K562 (cell line): ENCODE measurements at regions not wholly inside any gene's neighbourhood (a gene's known extent, or its start where the extent isn't known, plus 50 kb on each side); places are given as distances from the start of the nearest gene placed in this dataset.

ENCODE experiments used
- CEBPB ChIP-seq: fragments of 450-650 bp; IDR thresholded peaks from 2 replicates; pipeline ENCODE4 v1.6.1; 2016; ENCODE audit warnings: missing genetic modification characterization, missing compliant biosample characterization
- CHD2 ChIP-seq: IDR thresholded peaks from 2 replicates; pipeline ENCODE4 v1.6.1; 2011; ENCODE audit warnings: low read depth, low read length
- CHD4 ChIP-seq: fragments of 200-600 bp; sonication (generic); IDR thresholded peaks from 3 replicates; pipeline ENCODE4 v1.6.1; 2012; ENCODE audit warnings: low read depth, mild to moderate bottlenecking, mixed read lengths, low read length, inconsistent platforms; ENCODE audit not compliant: insufficient read depth, insufficient replicate concordance, poor library complexity, severe bottlenecking
- CTCF ChIP-seq, 3 experiments: IDR thresholded peaks in 2 of 3; conservative IDR thresholded peaks in 1 of 3; 2 replicates each; pipeline ENCODE4 v1.5.1; 2011 to 2012; ENCODE audit warnings: low read length in 3 of 3, mild to moderate bottlenecking in 3 of 3, control low read depth in 2 of 3, improper control_type of control experiment in 1 of 3, inconsistent platforms in 1 of 3, low read depth in 1 of 3, mixed read lengths in 1 of 3, moderate library complexity in 1 of 3; ENCODE audit not compliant: insufficient read depth in 2 of 3
- EZH2 ChIP-seq: IDR thresholded peaks from 2 replicates; pipeline ENCODE4 v1.6.1; 2012; ENCODE audit warnings: low read depth, mild to moderate bottlenecking, inconsistent platforms, low read length, borderline replicate concordance
- GATAD2B ChIP-seq: fragments of 450-650 bp; IDR thresholded peaks from 2 replicates; pipeline ENCODE4 v1.6.1; 2017; ENCODE audit warnings: mild to moderate bottlenecking, borderline replicate concordance
- KAT7 ChIP-seq: sonication (generic); formaldehyde crosslinking; IDR thresholded peaks from 2 replicates; pipeline ENCODE4 v1.8.0; 2022; ENCODE audit warnings: missing genetic modification reagents, mild to moderate bottlenecking, borderline replicate concordance
- LEF1 ChIP-seq: fragments of 450-650 bp; IDR thresholded peaks from 2 replicates; pipeline ENCODE4 v1.6.1; 2016; ENCODE audit warnings: mild to moderate bottlenecking
- ZBTB5 ChIP-seq: fragments of 450-650 bp; IDR thresholded peaks from 2 replicates; pipeline ENCODE4 v1.6.1; 2017; ENCODE audit warnings: antibody characterized with exemption
- TF ChIP-seq, protein P1 (sequence below): fragments of 450-650 bp; IDR thresholded peaks from one replicate; pipeline ENCODE4 v1.6.1; 2018; ENCODE audit warnings: mild to moderate bottlenecking, moderate library complexity; ENCODE audit not compliant: partially characterized antibody

- TF ChIP-seq CTCF (IDR thresholded peaks at IDR 0.05 in 2 of 3, conservative IDR thresholded peaks at IDR 0.05 in 1 of 3; ENCODE audit: insufficient read depth in 2 of 3, low read depth in 1 of 3, low read length in 3 of 3) (no peak), CEBPB (no peak), CHD2 (no peak), EZH2 (no peak), CHD4 (no peak), ZBTB5 (no peak), GATAD2B (no peak), KAT7 (CRISPR knock-in tag) (no peak), LEF1 (no peak)
- TF ChIP-seq, protein P1, sequence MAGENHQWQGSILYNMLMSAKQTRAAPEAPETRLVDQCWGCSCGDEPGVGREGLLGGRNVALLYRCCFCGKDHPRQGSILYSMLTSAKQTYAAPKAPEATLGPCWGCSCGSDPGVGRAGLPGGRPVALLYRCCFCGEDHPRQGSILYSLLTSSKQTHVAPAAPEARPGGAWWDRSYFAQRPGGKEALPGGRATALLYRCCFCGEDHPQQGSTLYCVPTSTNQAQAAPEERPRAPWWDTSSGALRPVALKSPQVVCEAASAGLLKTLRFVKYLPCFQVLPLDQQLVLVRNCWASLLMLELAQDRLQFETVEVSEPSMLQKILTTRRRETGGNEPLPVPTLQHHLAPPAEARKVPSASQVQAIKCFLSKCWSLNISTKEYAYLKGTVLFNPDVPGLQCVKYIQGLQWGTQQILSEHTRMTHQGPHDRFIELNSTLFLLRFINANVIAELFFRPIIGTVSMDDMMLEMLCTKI, result no peak
Observed at GRCh38 chrX:63566856-63567255, 215.7 kb upstream of the SPIN4 start.
